Gastrocnemius medialis (tissue), 4 donors: ENCODE measurements at regions not wholly inside any gene's neighbourhood (a gene's known extent, or its start where the extent isn't known, plus 50 kb on each side); places are given as distances from the start of the nearest gene placed in this dataset.

ENCODE experiments used
- POLR2A ChIP-seq, 2 donors: fragments of 450-650 bp; IDR thresholded peaks; one replicate each; pipeline ENCODE4 v1.6.1; 2017; ENCODE audit warnings: antibody characterized with exemption in 2 of 2, mild to moderate bottlenecking in 2 of 2, moderate library complexity in 2 of 2
- TF ChIP-seq, protein P1 (sequence below), 5 experiments: fragments of 450-650 bp in 3 of 5; fragments of 200-600 bp in 2 of 5; sonication (generic) in 2 of 5; IDR thresholded peaks in 4 of 5; conservative IDR thresholded peaks in 1 of 5; 1 replicate in 4 of 5; 2 replicates in 1 of 5; pipeline ENCODE4 v1.5.1; 2016 to 2019; ENCODE audit warnings: antibody characterized with exemption in 5 of 5, mild to moderate bottlenecking in 3 of 5, moderate library complexity in 3 of 5

DNA sequence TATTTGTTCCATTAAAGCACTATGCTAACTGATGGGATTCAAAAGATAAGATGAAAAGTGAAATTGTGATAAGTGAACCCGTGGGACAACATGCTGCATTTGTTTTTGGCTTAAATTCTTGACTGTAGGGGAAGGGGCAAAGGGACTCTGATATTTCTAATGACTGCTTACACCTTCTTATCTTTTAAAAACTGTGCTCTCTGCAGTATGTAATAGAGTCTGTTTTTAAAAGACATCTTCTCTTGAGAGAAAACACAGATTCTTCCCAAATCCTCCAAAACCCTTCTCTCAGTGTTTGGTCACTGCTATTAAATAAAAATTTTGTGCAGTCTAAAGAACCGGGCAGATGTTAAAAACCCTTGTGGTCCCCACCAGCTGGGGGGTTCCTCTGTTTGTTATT lies 327.8 kb upstream of the FANCL start:
- TF ChIP-seq, protein P1, sequence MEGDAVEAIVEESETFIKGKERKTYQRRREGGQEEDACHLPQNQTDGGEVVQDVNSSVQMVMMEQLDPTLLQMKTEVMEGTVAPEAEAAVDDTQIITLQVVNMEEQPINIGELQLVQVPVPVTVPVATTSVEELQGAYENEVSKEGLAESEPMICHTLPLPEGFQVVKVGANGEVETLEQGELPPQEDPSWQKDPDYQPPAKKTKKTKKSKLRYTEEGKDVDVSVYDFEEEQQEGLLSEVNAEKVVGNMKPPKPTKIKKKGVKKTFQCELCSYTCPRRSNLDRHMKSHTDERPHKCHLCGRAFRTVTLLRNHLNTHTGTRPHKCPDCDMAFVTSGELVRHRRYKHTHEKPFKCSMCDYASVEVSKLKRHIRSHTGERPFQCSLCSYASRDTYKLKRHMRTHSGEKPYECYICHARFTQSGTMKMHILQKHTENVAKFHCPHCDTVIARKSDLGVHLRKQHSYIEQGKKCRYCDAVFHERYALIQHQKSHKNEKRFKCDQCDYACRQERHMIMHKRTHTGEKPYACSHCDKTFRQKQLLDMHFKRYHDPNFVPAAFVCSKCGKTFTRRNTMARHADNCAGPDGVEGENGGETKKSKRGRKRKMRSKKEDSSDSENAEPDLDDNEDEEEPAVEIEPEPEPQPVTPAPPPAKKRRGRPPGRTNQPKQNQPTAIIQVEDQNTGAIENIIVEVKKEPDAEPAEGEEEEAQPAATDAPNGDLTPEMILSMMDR (IDR thresholded peaks at IDR 0.05 in 4 of 5, conservative IDR thresholded peaks at IDR 0.05 in 1 of 5): no peak
- no peak for TF ChIP-seq POLR2A (IDR thresholded peaks at IDR 0.05)
